Endothelial cell (in vitro differentiated cells): ENCODE measurements at regions not wholly inside any gene's neighbourhood (a gene's known extent, or its start where the extent isn't known, plus 50 kb on each side); places are given as distances from the start of the nearest gene placed in this dataset.

ENCODE experiments used
- DNase-seq: peaks from one replicate; pipeline ENCODE4 v3.0.0; 2021; ENCODE audit warnings: low spot score
- H3K27ac Mint-ChIP-seq: one replicate; pipeline ENCODE4 v1.8.0; 2021; ENCODE audit warnings: mixed read lengths, inconsistent platforms; ENCODE audit not compliant: unreplicated experiment
- H3K27me3 Mint-ChIP-seq: one replicate; pipeline ENCODE4 v1.8.0; 2021; ENCODE audit warnings: mild to moderate bottlenecking, moderate library complexity, mixed read lengths, inconsistent platforms; ENCODE audit not compliant: unreplicated experiment
- H3K36me3 Mint-ChIP-seq: one replicate; pipeline ENCODE4 v1.8.0; 2021; ENCODE audit warnings: mild to moderate bottlenecking, low read depth, mixed read lengths, inconsistent platforms; ENCODE audit not compliant: unreplicated experiment
- H3K4me1 Mint-ChIP-seq: one replicate; pipeline ENCODE4 v1.8.0; 2021; ENCODE audit warnings: mild to moderate bottlenecking, mixed read lengths, inconsistent platforms; ENCODE audit not compliant: unreplicated experiment
- H3K4me3 Mint-ChIP-seq: one replicate; pipeline ENCODE4 v1.8.0; 2021; ENCODE audit warnings: mild to moderate bottlenecking, mixed read lengths, inconsistent platforms; ENCODE audit not compliant: unreplicated experiment
- H3K9me3 Mint-ChIP-seq: one replicate; pipeline ENCODE4 v1.8.0; 2021; ENCODE audit warnings: mixed read lengths, inconsistent platforms; ENCODE audit not compliant: unreplicated experiment
- CTCF ChIP-seq: fragments of 200-600 bp; sonication (generic); IDR thresholded peaks from one replicate; pipeline ENCODE4 v1.5.0; 2021; ENCODE audit warnings: antibody characterized with exemption; ENCODE audit not compliant: unreplicated experiment

GRCh38 chr12:107415834-107416233, 269.8 kb upstream of the PWP1 start:
- H3K27ac Mint-ChIP-seq: no peak overlapping the region
- H3K4me1 Mint-ChIP-seq: no peaks in the 10 kb centered on the region
- no peak for DNase-seq
- peaks cover 5% of the 10 kb centered on the region for H3K36me3 Mint-ChIP-seq
- TF ChIP-seq CTCF: no peak
- H3K27me3 Mint-ChIP-seq: peaks cover 2% of the 10 kb centered on the region
- H3K9me3 Mint-ChIP-seq: peaks cover 4% of the 10 kb centered on the region
- H3K4me3 Mint-ChIP-seq: no peak overlapping the region

- no peak overlapping the region for H3K4me3 Mint-ChIP-seq
- TF ChIP-seq CTCF: no peak
- no peaks in the 10 kb centered on the region for H3K4me1 Mint-ChIP-seq
- H3K27me3 Mint-ChIP-seq: peaks cover 2% of the 10 kb centered on the region
- H3K36me3 Mint-ChIP-seq: peaks cover 5% of the 10 kb centered on the region
- peaks cover 4% of the 10 kb centered on the region for H3K9me3 Mint-ChIP-seq
- H3K27ac Mint-ChIP-seq: no peak overlapping the region
- DNase-seq: no peak
These were observed 268.6 kb upstream of the PWP1 start for GRCh38 chr12:107417004-107417403.

- DNase-seq: no peak
- H3K4me3 Mint-ChIP-seq: no peak overlapping the region
- peaks cover 4% of the 10 kb centered on the region for H3K9me3 Mint-ChIP-seq
- H3K36me3 Mint-ChIP-seq: peaks cover 5% of the 10 kb centered on the region
- H3K27ac Mint-ChIP-seq: no peak overlapping the region
- H3K4me1 Mint-ChIP-seq: no peaks in the 10 kb centered on the region
- no peak for TF ChIP-seq CTCF
- H3K27me3 Mint-ChIP-seq: peaks cover 3% of the 10 kb centered on the region
These were observed 266.6 kb upstream of the PWP1 start for GRCh38 chr12:107418981-107419380.

- DNase-seq: no peak
- Mint-ChIP-seq H3K36me3 (peaks cover 5% of the 10 kb centered on the region), H3K4me3 (no peak overlapping the region), H3K27ac (no peak overlapping the region), H3K4me1 (no peaks in the 10 kb centered on the region), H3K27me3 (peaks cover 3% of the 10 kb centered on the region), H3K9me3 (peaks cover 4% of the 10 kb centered on the region)
- TF ChIP-seq CTCF: no peak
These were observed 262.1 kb upstream of the PWP1 start for GRCh38 chr12:107423531-107423930.

- TF ChIP-seq CTCF: no peak
- no peaks in the 10 kb centered on the region for H3K4me1 Mint-ChIP-seq
- H3K27ac Mint-ChIP-seq: no peak overlapping the region
- DNase-seq: no peak
- H3K36me3 Mint-ChIP-seq: no peaks in the 10 kb centered on the region
- no peaks in the 10 kb centered on the region for H3K9me3 Mint-ChIP-seq
- no peak overlapping the region for H3K4me3 Mint-ChIP-seq
- H3K27me3 Mint-ChIP-seq: no peaks in the 10 kb centered on the region
These were observed 256.4 kb upstream of the PWP1 start for GRCh38 chr12:107429006-107429705.
